Keratinocyte (primary cell): ENCODE measurements at regions not wholly inside any gene's neighbourhood (a gene's known extent, or its start where the extent isn't known, plus 50 kb on each side); places are given as distances from the start of the nearest gene placed in this dataset.
"Not testable (repeated sequence)": the region's sequence is repeated elsewhere in the genome, so short reads cannot be mapped to it uniquely, and the experiment has no call there.

Source experiments
- CTCF ChIP-seq, 3 experiments: IDR thresholded peaks in 1 of 3; conservative IDR thresholded peaks in 1 of 3; optimal IDR thresholded peaks in 1 of 3; 2 replicates in 2 of 3; 3 replicates in 1 of 3; pipeline versions ENCODE3 to v1.5.1; 2011; ENCODE audit warnings: low read length in 3 of 3, mild to moderate bottlenecking in 3 of 3, moderate library complexity in 2 of 3, control low read depth in 1 of 3, inconsistent platforms in 1 of 3; ENCODE audit not compliant: insufficient read depth in 2 of 3; ENCODE audit errors: extremely low read depth in 1 of 3
- EZH2 ChIP-seq: IDR thresholded peaks from one replicate; pipeline ENCODE4 v1.6.1; 2012; ENCODE audit warnings: inconsistent platforms, mild to moderate bottlenecking, low read length, moderate library complexity

- TF ChIP-seq CTCF (optimal IDR thresholded peaks at IDR 0.05 in 1 of 3, IDR thresholded peaks at IDR 0.05 in 1 of 3, conservative IDR thresholded peaks at IDR 0.05 in 1 of 3; ENCODE audit: extremely low read depth in 1 of 3, insufficient read depth in 2 of 3, low read length in 3 of 3); EZH2: not testable (repeated sequence)
These were observed 962.7 kb upstream of the INTU start for GRCh38 chr4:126670038-126670437.
